ENCODE measurements at regions not wholly inside any gene's neighbourhood (a gene's known extent, or its start where the extent isn't known, plus 50 kb on each side); places are given as distances from the start of the nearest gene placed in this dataset.

GRCh38 chr3:104536715-104537114, 830.0 kb upstream of the ALCAM start:
- H3K4me1 ChIP-seq (ENCODE audit: control insufficient read depth, insufficient read depth, low read length): no peaks in the 10 kb centered on the region
- no peak overlapping the region for H3K4me3 ChIP-seq (ENCODE audit: low read length)
- H3K27ac ChIP-seq (ENCODE audit: low read length): no peak overlapping the region
- H3K27me3 ChIP-seq (ENCODE audit: control insufficient read depth, insufficient read depth, low read length): no peaks in the 10 kb centered on the region
- no peak for DNase-seq
- no peaks in the 10 kb centered on the region for H3K36me3 ChIP-seq (ENCODE audit: control insufficient read depth, insufficient read depth, low read length)
- H3K9me3 ChIP-seq (ENCODE audit: control insufficient read depth, low read depth, low read length): no peaks in the 10 kb centered on the region

- 100% methylated on average over 1 of the region's 3 CpGs for WGBS (ENCODE audit: insufficient coverage, low lambda C conversion rate)
- no peaks in the 10 kb centered on the region for H3K9me3 ChIP-seq (ENCODE audit: control insufficient read depth, low read depth, low read length)
- no peaks in the 10 kb centered on the region for H3K4me1 ChIP-seq (ENCODE audit: control insufficient read depth, insufficient read depth, low read length)
- no peaks in the 10 kb centered on the region for H3K27me3 ChIP-seq (ENCODE audit: control insufficient read depth, insufficient read depth, low read length)
- no peak overlapping the region for H3K4me3 ChIP-seq (ENCODE audit: low read length)
- no peak for DNase-seq
- no peak overlapping the region for H3K27ac ChIP-seq (ENCODE audit: low read length)
- H3K36me3 ChIP-seq (ENCODE audit: control insufficient read depth, insufficient read depth, low read length): no peaks in the 10 kb centered on the region
These were observed 829.4 kb upstream of the ALCAM start for GRCh38 chr3:104537323-104537722.

- H3K36me3 ChIP-seq (ENCODE audit: control insufficient read depth, insufficient read depth, low read length): no peaks in the 10 kb centered on the region
These were observed 820.4 kb upstream of the ALCAM start for GRCh38 chr3:104546301-104546700.

GRCh38 chr3:104547031-104547430, 819.7 kb upstream of the ALCAM start:
- WGBS (ENCODE audit: insufficient coverage, low lambda C conversion rate): 70% methylated on average over 1 of the region's 3 CpGs
- no peaks in the 10 kb centered on the region for H3K36me3 ChIP-seq (ENCODE audit: control insufficient read depth, insufficient read depth, low read length)
- no peaks in the 10 kb centered on the region for H3K27me3 ChIP-seq (ENCODE audit: control insufficient read depth, insufficient read depth, low read length)
- H3K27ac ChIP-seq (ENCODE audit: low read length): no peak overlapping the region
- no peaks in the 10 kb centered on the region for H3K4me1 ChIP-seq (ENCODE audit: control insufficient read depth, insufficient read depth, low read length)
- DNase-seq: no peak
- H3K4me3 ChIP-seq (ENCODE audit: low read length): no peak overlapping the region
- no peaks in the 10 kb centered on the region for H3K9me3 ChIP-seq (ENCODE audit: control insufficient read depth, low read depth, low read length)

More at GRCh38 chr3:104546301-104546700, 820.4 kb upstream of the ALCAM start:
- Histone ChIP-seq H3K27ac (ENCODE audit: low read length) (no peak overlapping the region), H3K4me3 (ENCODE audit: low read length) (no peak overlapping the region), H3K4me1 (ENCODE audit: control insufficient read depth, insufficient read depth, low read length) (no peaks in the 10 kb centered on the region), H3K9me3 (ENCODE audit: control insufficient read depth, low read depth, low read length) (no peaks in the 10 kb centered on the region), H3K27me3 (ENCODE audit: control insufficient read depth, insufficient read depth, low read length) (no peaks in the 10 kb centered on the region)
- WGBS (ENCODE audit: insufficient coverage, low lambda C conversion rate): 83% methylated on average over 1 of the region's 3 CpGs
- no peak for DNase-seq

- Histone ChIP-seq H3K36me3 (ENCODE audit: control insufficient read depth, insufficient read depth, low read length) (no peaks in the 10 kb centered on the region), H3K4me3 (ENCODE audit: low read length) (no peak overlapping the region), H3K4me1 (ENCODE audit: control insufficient read depth, insufficient read depth, low read length) (no peaks in the 10 kb centered on the region), H3K27ac (ENCODE audit: low read length) (no peak overlapping the region), H3K9me3 (ENCODE audit: control insufficient read depth, low read depth, low read length) (no peaks in the 10 kb centered on the region), H3K27me3 (ENCODE audit: control insufficient read depth, insufficient read depth, low read length) (no peaks in the 10 kb centered on the region)
- no CpG with 5 or more reads among the region's 8 CpGs for WGBS (ENCODE audit: insufficient coverage, low lambda C conversion rate)
- no peak for DNase-seq
These were observed 818.3 kb upstream of the ALCAM start for GRCh38 chr3:104548401-104548800.

- H3K36me3 ChIP-seq (ENCODE audit: control insufficient read depth, insufficient read depth, low read length): no peaks in the 10 kb centered on the region
- WGBS (ENCODE audit: insufficient coverage, low lambda C conversion rate): no CpG with 5 or more reads among the region's 4 CpGs
- no peaks in the 10 kb centered on the region for H3K9me3 ChIP-seq (ENCODE audit: control insufficient read depth, low read depth, low read length)
- H3K27me3 ChIP-seq (ENCODE audit: control insufficient read depth, insufficient read depth, low read length): no peaks in the 10 kb centered on the region
- no peak for DNase-seq
- no peaks in the 10 kb centered on the region for H3K4me1 ChIP-seq (ENCODE audit: control insufficient read depth, insufficient read depth, low read length)
- H3K4me3 ChIP-seq (ENCODE audit: low read length): no peak overlapping the region
- H3K27ac ChIP-seq (ENCODE audit: low read length): no peak overlapping the region
These were observed 817.5 kb upstream of the ALCAM start for GRCh38 chr3:104549099-104549714.

- H3K36me3 ChIP-seq (ENCODE audit: control insufficient read depth, insufficient read depth, low read length): no peaks in the 10 kb centered on the region
- no peak for DNase-seq
- WGBS (ENCODE audit: insufficient coverage, low lambda C conversion rate): 80% methylated on average over 1 of the region's 1 CpG
These were observed 813.6 kb upstream of the ALCAM start for GRCh38 chr3:104553121-104553520.

GRCh38 chr3:104554425-104554824, 812.3 kb upstream of the ALCAM start:
- Histone ChIP-seq H3K4me3 (ENCODE audit: low read length) (no peak overlapping the region), H3K27ac (ENCODE audit: low read length) (no peak overlapping the region), H3K4me1 (ENCODE audit: control insufficient read depth, insufficient read depth, low read length) (no peaks in the 10 kb centered on the region), H3K9me3 (ENCODE audit: control insufficient read depth, low read depth, low read length) (no peaks in the 10 kb centered on the region), H3K36me3 (ENCODE audit: control insufficient read depth, insufficient read depth, low read length) (no peaks in the 10 kb centered on the region), H3K27me3 (ENCODE audit: control insufficient read depth, insufficient read depth, low read length) (no peaks in the 10 kb centered on the region)
- WGBS (ENCODE audit: insufficient coverage, low lambda C conversion rate): no CpG with 5 or more reads among the region's 4 CpGs
- no peak for DNase-seq

More at GRCh38 chr3:104553121-104553520, 813.6 kb upstream of the ALCAM start:
- no peaks in the 10 kb centered on the region for H3K9me3 ChIP-seq (ENCODE audit: control insufficient read depth, low read depth, low read length)
- H3K27me3 ChIP-seq (ENCODE audit: control insufficient read depth, insufficient read depth, low read length): no peaks in the 10 kb centered on the region
- no peak overlapping the region for H3K27ac ChIP-seq (ENCODE audit: low read length)
- H3K4me3 ChIP-seq (ENCODE audit: low read length): no peak overlapping the region
- no peaks in the 10 kb centered on the region for H3K4me1 ChIP-seq (ENCODE audit: control insufficient read depth, insufficient read depth, low read length)

- no peak overlapping the region for H3K4me3 ChIP-seq (ENCODE audit: low read length)
- H3K27ac ChIP-seq (ENCODE audit: low read length): no peak overlapping the region
- no CpG with 5 or more reads among the region's 1 CpG for WGBS (ENCODE audit: insufficient coverage, low lambda C conversion rate)
- DNase-seq: no peak
- no peaks in the 10 kb centered on the region for H3K4me1 ChIP-seq (ENCODE audit: control insufficient read depth, insufficient read depth, low read length)
- H3K36me3 ChIP-seq (ENCODE audit: control insufficient read depth, insufficient read depth, low read length): no peaks in the 10 kb centered on the region
- H3K27me3 ChIP-seq (ENCODE audit: control insufficient read depth, insufficient read depth, low read length): no peaks in the 10 kb centered on the region
- no peaks in the 10 kb centered on the region for H3K9me3 ChIP-seq (ENCODE audit: control insufficient read depth, low read depth, low read length)
These were observed 811.0 kb upstream of the ALCAM start for GRCh38 chr3:104555728-104556127.

GRCh38 chr3:104556372-104557078, 810.2 kb upstream of the ALCAM start:
- Histone ChIP-seq H3K4me1 (ENCODE audit: control insufficient read depth, insufficient read depth, low read length) (no peaks in the 10 kb centered on the region), H3K4me3 (ENCODE audit: low read length) (no peak overlapping the region), H3K27ac (ENCODE audit: low read length) (no peak overlapping the region), H3K9me3 (ENCODE audit: control insufficient read depth, low read depth, low read length) (no peaks in the 10 kb centered on the region), H3K36me3 (ENCODE audit: control insufficient read depth, insufficient read depth, low read length) (no peaks in the 10 kb centered on the region), H3K27me3 (ENCODE audit: control insufficient read depth, insufficient read depth, low read length) (no peaks in the 10 kb centered on the region)
- WGBS (ENCODE audit: insufficient coverage, low lambda C conversion rate): 60% methylated on average over 2 of the region's 4 CpGs
- no peak for DNase-seq

GRCh38 chr3:104561324-104561723, 805.4 kb upstream of the ALCAM start:
- Histone ChIP-seq H3K4me3 (ENCODE audit: low read length) (no peak overlapping the region), H3K27me3 (ENCODE audit: control insufficient read depth, insufficient read depth, low read length) (no peaks in the 10 kb centered on the region), H3K36me3 (ENCODE audit: control insufficient read depth, insufficient read depth, low read length) (no peaks in the 10 kb centered on the region), H3K9me3 (ENCODE audit: control insufficient read depth, low read depth, low read length) (no peaks in the 10 kb centered on the region), H3K4me1 (ENCODE audit: control insufficient read depth, insufficient read depth, low read length) (no peaks in the 10 kb centered on the region), H3K27ac (ENCODE audit: low read length) (no peak overlapping the region)
- no peak for DNase-seq
- WGBS (ENCODE audit: insufficient coverage, low lambda C conversion rate): no CpG with 5 or more reads among the region's 1 CpG
